Neural progenitor cell (in vitro differentiated cells): ENCODE measurements at regions not wholly inside any gene's neighbourhood (a gene's known extent, or its start where the extent isn't known, plus 50 kb on each side); places are given as distances from the start of the nearest gene placed in this dataset.

Experiments
- CTCF ChIP-seq: fragments of 200-600 bp; sonication (generic); IDR thresholded peaks from 2 replicates; pipeline ENCODE4 v1.5.1; 2017; ENCODE audit warnings: antibody characterized with exemption, mild to moderate bottlenecking
- EZH2 ChIP-seq: fragments of 200-600 bp; sonication (generic); IDR thresholded peaks from 2 replicates; pipeline ENCODE4 v1.6.1; 2017; ENCODE audit warnings: antibody characterized with exemption, mild to moderate bottlenecking, moderate library complexity

GRCh38 chrX:131650637-131651410 is 107.0 kb downstream of the OR13H1 start:
- TF ChIP-seq CTCF (no peak), EZH2 (no peak)
